KMS-11 (cell line): ENCODE measurements at regions not wholly inside any gene's neighbourhood (a gene's known extent, or its start where the extent isn't known, plus 50 kb on each side); places are given as distances from the start of the nearest gene placed in this dataset.

Source experiments
- H2AFZ ChIP-seq: fragments of 200-600 bp; sonication (generic); 2 replicates; pipeline ENCODE4 v1.6.1; 2016; ENCODE audit warnings: antibody characterized with exemption, mixed run types, low read depth
- H3K27ac ChIP-seq: fragments of 200-600 bp; sonication (generic); 2 replicates; pipeline ENCODE4 v1.6.1; 2016; ENCODE audit warnings: mild to moderate bottlenecking, mixed run types
- H3K27me3 ChIP-seq: fragments of 200-600 bp; sonication (generic); 2 replicates; pipeline ENCODE4 v1.6.1; 2017; ENCODE audit warnings: mild to moderate bottlenecking, low read depth, mixed run types, moderate library complexity; ENCODE audit not compliant: insufficient read depth
- H3K36me3 ChIP-seq: fragments of 200-600 bp; sonication (generic); 2 replicates; pipeline ENCODE4 v1.6.1; 2017; ENCODE audit warnings: mild to moderate bottlenecking, mixed run types; ENCODE audit not compliant: insufficient read depth
- H3K4me1 ChIP-seq: fragments of 200-600 bp; sonication (generic); 2 replicates; pipeline ENCODE4 v1.6.1; 2016; ENCODE audit warnings: mild to moderate bottlenecking, low read depth, mixed run types; ENCODE audit not compliant: poor library complexity, severe bottlenecking
- H3K4me2 ChIP-seq: fragments of 200-600 bp; sonication (generic); 2 replicates; pipeline ENCODE4 v1.7.0; 2016; ENCODE audit warnings: mild to moderate bottlenecking, mixed run types
- H3K4me3 ChIP-seq: fragments of 200-600 bp; sonication (generic); IDR thresholded peaks from 2 replicates; pipeline ENCODE4 v1.6.1; 2017; ENCODE audit warnings: low read depth, low read length, mixed read lengths; ENCODE audit not compliant: insufficient read depth
- H3K79me2 ChIP-seq: fragments of 200-600 bp; sonication (generic); 2 replicates; pipeline ENCODE4 v1.6.1; 2016; ENCODE audit warnings: low read depth, mixed run types; ENCODE audit not compliant: insufficient read depth
- H3K9ac ChIP-seq: fragments of 200-600 bp; sonication (generic); 2 replicates; pipeline ENCODE4 v1.6.1; 2016; ENCODE audit warnings: mild to moderate bottlenecking, mixed run types
- H4K20me1 ChIP-seq: fragments of 200-600 bp; sonication (generic); 2 replicates; pipeline ENCODE4 v1.6.1; 2016; ENCODE audit warnings: mild to moderate bottlenecking, mixed run types; ENCODE audit not compliant: insufficient read depth
- CTCF ChIP-seq: fragments of 200-600 bp; sonication (generic); conservative IDR thresholded peaks from 2 replicates; pipeline ENCODE4 v1.6.1; 2017; ENCODE audit warnings: low read depth, mild to moderate bottlenecking, antibody characterized with exemption, low read length, moderate library complexity, mixed read lengths

GRCh38 chr3:162332344-162332743 lies 835.7 kb downstream of the OTOL1 start:
- H3K9ac ChIP-seq = no peak overlapping the region
- no peak overlapping the region for H3K4me3 ChIP-seq
- no peak overlapping the region for H3K4me2 ChIP-seq
- no peaks in the 10 kb centered on the region for H3K36me3 ChIP-seq
- H3K27ac ChIP-seq = no peak overlapping the region
- H4K20me1 ChIP-seq = no peaks in the 10 kb centered on the region
- TF ChIP-seq CTCF = no peak
- H2AFZ ChIP-seq = no peak overlapping the region
- no peaks in the 10 kb centered on the region for H3K79me2 ChIP-seq
- H3K27me3 ChIP-seq = no peaks in the 10 kb centered on the region
- H3K4me1 ChIP-seq = no peaks in the 10 kb centered on the region

- Histone ChIP-seq H3K4me3 (no peak overlapping the region), H3K36me3 (no peaks in the 10 kb centered on the region), H4K20me1 (no peaks in the 10 kb centered on the region), H2AFZ (no peak overlapping the region), H3K27me3 (no peaks in the 10 kb centered on the region), H3K9ac (no peak overlapping the region), H3K79me2 (no peaks in the 10 kb centered on the region), H3K4me1 (no peaks in the 10 kb centered on the region), H3K27ac (no peak overlapping the region), H3K4me2 (no peak overlapping the region)
- no peak for TF ChIP-seq CTCF
These were observed 837.9 kb downstream of the OTOL1 start for GRCh38 chr3:162334537-162334936.

- Histone ChIP-seq H3K27me3 (no peaks in the 10 kb centered on the region), H3K4me2 (no peak overlapping the region), H2AFZ (no peak overlapping the region), H3K4me1 (no peaks in the 10 kb centered on the region), H3K27ac (no peak overlapping the region), H3K36me3 (no peaks in the 10 kb centered on the region), H4K20me1 (no peaks in the 10 kb centered on the region), H3K9ac (no peak overlapping the region), H3K4me3 (no peak overlapping the region), H3K79me2 (no peaks in the 10 kb centered on the region)
- no peak for TF ChIP-seq CTCF
These were observed 841.0 kb downstream of the OTOL1 start for GRCh38 chr3:162337630-162338029.

GRCh38 chr3:162338514-162338913 lies 841.9 kb downstream of the OTOL1 start:
- Histone ChIP-seq H3K9ac (no peak overlapping the region), H3K27me3 (no peaks in the 10 kb centered on the region), H2AFZ (no peak overlapping the region), H3K4me3 (no peak overlapping the region), H3K4me1 (no peaks in the 10 kb centered on the region), H3K36me3 (no peaks in the 10 kb centered on the region), H3K27ac (no peak overlapping the region), H4K20me1 (no peaks in the 10 kb centered on the region), H3K4me2 (no peak overlapping the region), H3K79me2 (no peaks in the 10 kb centered on the region)
- no peak for TF ChIP-seq CTCF

GRCh38 chr3:162348912-162349311 lies 852.3 kb downstream of the OTOL1 start:
- no peak overlapping the region for H3K27ac ChIP-seq
- H3K27me3 ChIP-seq = no peaks in the 10 kb centered on the region
- H3K4me1 ChIP-seq = no peaks in the 10 kb centered on the region
- no peak overlapping the region for H2AFZ ChIP-seq
- H3K4me3 ChIP-seq = no peak overlapping the region
- H3K9ac ChIP-seq = no peak overlapping the region
- TF ChIP-seq CTCF = no peak
- no peaks in the 10 kb centered on the region for H4K20me1 ChIP-seq
- no peaks in the 10 kb centered on the region for H3K36me3 ChIP-seq
- no peak overlapping the region for H3K4me2 ChIP-seq
- no peaks in the 10 kb centered on the region for H3K79me2 ChIP-seq
